Epithelial cell of proximal tubule (primary cell): ENCODE measurements at regions not wholly inside any gene's neighbourhood (a gene's known extent, or its start where the extent isn't known, plus 50 kb on each side); places are given as distances from the start of the nearest gene placed in this dataset.

ENCODE experiments used
- DNase-seq: peaks from one replicate; pipeline ENCODE4 v3.0.0-alpha.2; 2011; ENCODE audit warnings: low read depth
- H3K4me3 ChIP-seq: 2 replicates; pipeline ENCODE4 v1.5.1; 2011; ENCODE audit warnings: low read depth, mild to moderate bottlenecking, low read length
- TF ChIP-seq, protein P1 (sequence below): conservative IDR thresholded peaks from 2 replicates; pipeline ENCODE4 v1.5.1; 2012; ENCODE audit warnings: low read depth, mild to moderate bottlenecking, low read length

DNA sequence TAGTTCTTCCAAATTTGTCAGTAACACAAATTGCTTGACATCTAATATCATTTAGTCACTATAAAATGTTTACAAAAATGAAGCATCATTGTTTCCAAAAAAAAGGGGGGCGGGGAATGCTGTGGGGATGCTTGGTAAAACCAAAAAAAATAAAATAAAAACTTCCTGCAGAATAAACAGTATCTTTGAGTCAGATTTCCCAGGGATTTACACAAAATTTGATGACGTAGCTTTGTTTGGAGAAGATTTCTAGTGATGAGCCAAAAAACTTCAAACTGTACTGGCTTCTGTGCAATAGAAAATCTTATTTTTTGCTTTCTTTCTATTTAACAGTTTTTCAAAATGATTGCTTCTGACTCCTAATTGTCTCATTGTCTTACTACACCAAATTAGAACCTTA is 80.0 kb downstream of the MZT1 start:
- no peak for DNase-seq
- TF ChIP-seq, protein P1, sequence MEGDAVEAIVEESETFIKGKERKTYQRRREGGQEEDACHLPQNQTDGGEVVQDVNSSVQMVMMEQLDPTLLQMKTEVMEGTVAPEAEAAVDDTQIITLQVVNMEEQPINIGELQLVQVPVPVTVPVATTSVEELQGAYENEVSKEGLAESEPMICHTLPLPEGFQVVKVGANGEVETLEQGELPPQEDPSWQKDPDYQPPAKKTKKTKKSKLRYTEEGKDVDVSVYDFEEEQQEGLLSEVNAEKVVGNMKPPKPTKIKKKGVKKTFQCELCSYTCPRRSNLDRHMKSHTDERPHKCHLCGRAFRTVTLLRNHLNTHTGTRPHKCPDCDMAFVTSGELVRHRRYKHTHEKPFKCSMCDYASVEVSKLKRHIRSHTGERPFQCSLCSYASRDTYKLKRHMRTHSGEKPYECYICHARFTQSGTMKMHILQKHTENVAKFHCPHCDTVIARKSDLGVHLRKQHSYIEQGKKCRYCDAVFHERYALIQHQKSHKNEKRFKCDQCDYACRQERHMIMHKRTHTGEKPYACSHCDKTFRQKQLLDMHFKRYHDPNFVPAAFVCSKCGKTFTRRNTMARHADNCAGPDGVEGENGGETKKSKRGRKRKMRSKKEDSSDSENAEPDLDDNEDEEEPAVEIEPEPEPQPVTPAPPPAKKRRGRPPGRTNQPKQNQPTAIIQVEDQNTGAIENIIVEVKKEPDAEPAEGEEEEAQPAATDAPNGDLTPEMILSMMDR = no peak

DNA sequence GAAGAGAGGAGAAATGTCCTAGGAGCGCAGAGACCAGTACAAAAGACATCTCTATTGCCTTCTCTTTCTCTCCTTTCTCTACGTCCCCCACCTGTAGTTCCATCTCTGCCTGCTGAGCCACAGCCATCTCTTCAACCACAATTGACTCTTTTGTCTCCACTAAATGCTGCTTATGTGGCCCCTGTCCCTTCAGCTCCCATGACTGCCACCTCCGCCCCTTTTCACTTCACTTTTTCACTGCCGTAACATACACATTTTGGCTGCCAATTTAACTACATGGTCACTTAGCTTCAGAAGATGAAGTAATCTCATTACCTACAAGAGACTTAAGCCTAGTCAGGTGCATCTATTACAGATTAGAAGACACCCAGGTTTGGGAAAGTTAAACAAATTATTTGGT is 81.9 kb downstream of the MZT1 start:
- TF ChIP-seq, protein P1 = no peak
- H3K4me3 ChIP-seq = no peak overlapping the region

More for the DNA sequence above, 80.0 kb downstream of the MZT1 start:
- no peak overlapping the region for H3K4me3 ChIP-seq

DNA sequence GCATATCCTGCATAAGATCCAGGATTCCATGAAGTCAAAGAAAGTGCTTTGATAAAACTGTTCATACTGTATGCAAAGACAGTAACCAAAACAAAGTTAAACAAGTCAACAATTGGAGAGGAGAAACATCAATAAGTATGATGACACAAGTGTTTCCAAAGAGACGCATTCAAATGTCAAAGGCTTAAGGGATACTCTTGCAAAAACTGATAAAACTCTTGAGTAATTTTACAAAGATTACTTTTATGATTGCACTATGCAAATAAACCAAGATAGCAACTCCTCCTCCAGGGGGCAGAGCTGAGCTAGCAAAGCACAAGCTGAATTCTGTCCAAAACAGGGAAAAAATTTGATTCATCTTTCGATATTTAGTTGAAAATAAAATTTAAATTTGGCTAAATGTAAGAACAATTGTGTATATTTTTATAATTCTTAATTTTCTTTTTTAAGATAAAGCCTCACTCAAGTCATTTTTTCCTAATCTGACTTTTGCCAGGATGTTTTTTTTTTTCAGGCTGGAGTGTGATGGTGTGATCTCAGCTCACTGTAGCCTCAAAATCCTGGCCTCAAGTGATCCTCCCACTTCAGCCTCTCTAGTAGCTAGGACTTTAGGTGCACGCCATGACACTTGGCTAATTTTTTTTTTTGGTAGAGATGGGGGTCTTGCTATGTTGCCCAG is 84.0 kb downstream of the MZT1 start:
- no peak overlapping the region for H3K4me3 ChIP-seq
- TF ChIP-seq, protein P1 = peak; percentile 91

More for the DNA sequence above, 81.9 kb downstream of the MZT1 start:
- DNase-seq = no peak

DNA sequence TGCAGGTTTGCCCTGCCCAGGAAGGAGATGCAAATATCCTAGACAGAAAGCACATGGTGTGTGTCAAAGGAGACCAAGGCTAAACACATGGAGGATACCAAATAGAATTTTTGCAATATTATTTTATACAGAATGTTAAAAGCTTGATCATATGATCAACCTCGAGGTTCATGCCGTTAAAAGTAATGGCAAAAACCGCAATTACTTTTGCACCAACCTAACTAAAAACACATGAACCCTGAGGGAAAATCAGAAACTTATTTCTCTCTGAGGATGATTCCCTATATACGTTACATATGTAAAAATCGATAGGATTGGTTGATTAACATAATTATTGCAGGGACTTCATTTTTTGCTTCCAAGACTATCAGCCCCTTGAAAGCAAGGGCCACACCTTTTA is 88.1 kb downstream of the MZT1 start:
- no peak overlapping the region for H3K4me3 ChIP-seq
- TF ChIP-seq, protein P1 = no peak
- DNase-seq = no peak

More for the DNA sequence above, 84.0 kb downstream of the MZT1 start:
- DNase-seq = no peak

DNA sequence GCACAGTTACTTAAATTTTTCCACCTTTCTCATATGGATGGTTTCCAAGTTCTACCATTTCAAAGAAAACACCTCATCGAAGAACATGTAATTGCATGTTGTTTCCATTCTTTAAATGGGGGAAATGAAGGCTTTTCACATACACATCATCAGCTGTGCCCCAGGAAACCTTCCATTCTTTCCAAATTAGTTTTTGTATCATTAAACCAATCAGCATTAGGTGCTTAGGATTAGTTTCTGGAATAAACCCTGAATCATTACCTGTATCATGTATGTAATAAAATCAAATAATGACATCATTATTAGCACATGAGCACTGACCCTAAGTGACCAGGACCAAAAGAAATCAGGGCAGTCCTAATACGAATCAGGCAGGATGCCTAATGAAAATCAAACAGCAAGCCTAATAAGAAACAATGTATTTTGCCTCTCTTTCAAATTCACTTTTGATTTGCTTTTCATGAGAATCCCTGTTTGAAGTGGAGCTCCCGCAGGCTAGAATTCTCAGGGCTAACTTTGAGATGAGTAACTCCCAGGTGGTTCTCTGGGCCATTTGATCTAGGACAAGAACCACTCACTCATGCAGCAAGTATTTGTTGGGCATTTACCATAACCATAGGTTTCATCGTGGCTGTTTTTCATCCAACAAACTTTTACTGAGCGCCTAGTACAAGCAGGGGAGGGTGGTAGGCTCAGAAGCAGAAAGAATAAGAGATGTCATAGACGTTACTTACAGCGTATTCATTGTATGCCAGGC is 89.2 kb downstream of the MZT1 start:
- no peak for DNase-seq
- TF ChIP-seq, protein P1 = no peak
- no peak overlapping the region for H3K4me3 ChIP-seq

DNA sequence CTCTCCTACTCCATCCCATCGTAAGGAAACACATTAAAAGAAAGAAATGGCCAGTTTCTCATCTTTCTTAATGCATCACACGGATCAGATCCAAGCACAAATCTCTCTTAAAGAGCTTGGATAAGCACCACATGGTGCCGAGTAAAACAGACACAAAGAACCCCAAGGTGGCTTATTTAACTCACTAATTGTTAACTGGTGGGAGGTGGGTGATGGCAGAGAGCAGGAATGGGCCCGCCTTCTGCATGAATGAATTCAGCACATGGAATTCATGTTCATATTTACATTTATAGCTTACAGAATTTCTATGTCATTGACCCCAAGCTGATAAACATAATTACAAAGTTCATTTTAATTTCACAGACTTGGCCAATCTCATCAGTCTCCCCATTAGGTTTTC is 89.9 kb downstream of the MZT1 start:
- no peak for DNase-seq
- TF ChIP-seq, protein P1 = no peak
- no peak overlapping the region for H3K4me3 ChIP-seq
